ENCODE measurements at regions not wholly inside any gene's neighbourhood (a gene's known extent, or its start where the extent isn't known, plus 50 kb on each side); places are given as distances from the start of the nearest gene placed in this dataset.

GRCh38 chr2:425243-425642 lies 137.4 kb upstream of the ALKAL2 start:
- DNase-seq = no peak

GRCh38 chr2:424306-425171 lies 136.6 kb upstream of the ALKAL2 start:
- no peak for DNase-seq

DNA sequence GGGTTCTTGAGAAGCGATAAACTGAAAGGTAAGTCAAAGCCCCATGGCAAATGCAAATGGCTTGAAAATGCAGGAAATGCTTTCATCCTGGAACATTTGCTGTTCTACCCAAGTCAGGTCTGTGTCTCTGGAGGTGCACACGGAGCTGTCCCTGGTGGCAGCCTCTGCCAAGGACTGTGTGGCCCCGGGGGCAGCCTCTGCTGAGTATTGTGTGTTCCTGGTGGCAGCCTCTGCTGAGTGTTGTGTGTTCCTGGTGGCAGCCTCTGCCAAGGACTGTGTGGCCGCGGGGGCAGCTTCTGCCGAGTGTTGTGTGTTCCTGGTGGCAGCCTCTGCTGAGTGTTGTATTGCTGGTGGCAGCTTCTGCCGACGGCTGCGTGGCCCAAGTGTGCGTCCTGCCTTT lies 135.6 kb upstream of the ALKAL2 start:
- no peak for DNase-seq

GRCh38 chr2:422676-423435 lies 135.0 kb upstream of the ALKAL2 start:
- no peak for DNase-seq

DNA sequence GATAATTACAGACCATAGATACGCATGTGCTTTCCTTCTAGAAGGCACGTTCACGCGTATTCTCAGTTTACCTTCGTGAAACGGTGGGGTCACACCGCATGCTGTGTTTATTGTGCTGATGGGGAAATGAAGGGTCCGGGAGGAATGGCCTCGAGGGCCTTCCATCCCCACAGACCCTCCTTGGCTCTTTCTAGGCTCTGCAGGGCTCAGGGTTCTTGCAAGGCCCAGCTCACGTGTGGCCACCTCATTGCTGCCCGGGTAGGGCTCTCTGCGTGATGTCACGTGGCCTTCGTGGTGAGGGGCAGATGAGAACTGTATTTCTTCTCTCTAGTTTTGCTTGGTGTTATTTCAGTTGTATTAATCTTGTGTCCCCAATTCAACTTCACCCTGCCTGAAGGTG lies 133.5 kb upstream of the ALKAL2 start:
- DNase-seq = no peak

GRCh38 chr2:419687-420317 lies 131.9 kb upstream of the ALKAL2 start:
- no peak for DNase-seq

GRCh38 chr2:417662-418061 lies 129.8 kb upstream of the ALKAL2 start:
- DNase-seq = no peak

DNA sequence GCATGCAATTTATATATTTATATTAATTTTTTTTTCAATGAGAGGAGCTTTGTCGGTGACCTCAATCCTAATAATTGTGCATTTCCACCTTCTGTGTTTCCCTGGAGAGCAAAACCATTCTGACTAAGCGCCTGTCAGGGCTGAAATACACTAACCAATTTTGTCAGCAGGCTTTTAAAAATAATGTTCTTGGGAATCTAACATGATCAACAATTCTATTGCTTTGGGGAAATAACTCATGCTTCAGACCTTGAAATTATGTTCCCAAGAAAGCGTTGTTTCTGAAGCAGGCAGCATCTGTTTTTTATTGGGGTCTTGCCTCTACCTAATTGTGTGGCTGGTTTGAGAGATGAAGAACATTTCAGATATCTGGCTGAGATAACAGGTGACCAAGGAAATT lies 129.1 kb upstream of the ALKAL2 start:
- DNase-seq = no peak

DNA sequence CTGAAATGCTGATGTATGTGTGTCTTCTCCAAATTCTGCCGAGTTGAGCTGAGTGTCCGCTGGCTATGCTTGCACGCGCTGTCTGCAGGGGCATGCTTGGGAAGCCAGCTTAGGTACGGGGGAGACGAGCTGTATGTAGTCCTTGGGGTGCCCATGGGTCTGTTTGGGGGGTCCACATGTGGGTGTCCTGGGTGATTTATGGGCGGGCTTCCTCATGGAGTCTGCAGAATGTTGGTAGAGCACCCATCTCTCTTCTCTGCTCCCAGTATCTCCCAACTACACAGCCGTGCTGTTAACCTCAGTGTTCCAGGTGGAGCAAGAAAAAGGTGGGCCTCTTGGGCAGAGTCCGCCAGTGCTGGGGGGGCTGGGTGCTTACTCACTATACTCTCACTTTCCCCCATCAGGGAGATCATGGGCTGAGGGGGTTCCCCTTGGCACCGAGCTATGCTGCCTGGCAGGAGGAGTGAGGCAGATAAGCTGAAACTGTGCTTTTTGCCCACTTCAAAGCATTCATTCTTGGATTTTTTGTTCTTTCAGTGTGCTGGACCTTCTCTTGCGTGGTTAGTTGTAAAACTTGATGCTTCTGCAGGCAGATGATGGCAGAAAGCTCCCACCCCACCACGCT lies 128.2 kb upstream of the ALKAL2 start:
- DNase-seq = no peak

GRCh38 chr2:409523-409922 lies 121.6 kb upstream of the ALKAL2 start:
- no peak for DNase-seq

DNA sequence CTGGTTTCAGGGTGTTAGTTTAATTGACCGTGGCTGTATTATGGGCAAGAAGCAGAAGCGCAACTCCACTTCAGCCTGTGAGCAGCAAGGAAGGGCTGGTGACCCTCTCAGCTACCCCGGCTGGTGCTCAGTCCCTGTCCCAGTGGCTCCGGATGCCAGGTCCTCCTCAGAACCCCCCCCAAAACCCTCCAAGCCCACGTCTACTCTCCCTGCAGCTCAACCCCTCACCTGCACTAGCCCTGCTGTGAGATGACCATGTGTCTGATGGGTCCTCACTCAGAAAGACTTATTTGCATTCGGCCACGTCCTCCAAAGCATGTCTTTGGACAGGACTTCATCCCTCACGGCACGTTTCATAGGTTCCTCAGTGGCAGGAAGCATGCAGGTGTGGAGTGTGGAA lies 119.7 kb upstream of the ALKAL2 start:
- no peak for DNase-seq

GRCh38 chr2:406876-407275 lies 119.0 kb upstream of the ALKAL2 start:
- DNase-seq = no peak

GRCh38 chr2:406231-406630 lies 118.3 kb upstream of the ALKAL2 start:
- no peak for DNase-seq

DNA sequence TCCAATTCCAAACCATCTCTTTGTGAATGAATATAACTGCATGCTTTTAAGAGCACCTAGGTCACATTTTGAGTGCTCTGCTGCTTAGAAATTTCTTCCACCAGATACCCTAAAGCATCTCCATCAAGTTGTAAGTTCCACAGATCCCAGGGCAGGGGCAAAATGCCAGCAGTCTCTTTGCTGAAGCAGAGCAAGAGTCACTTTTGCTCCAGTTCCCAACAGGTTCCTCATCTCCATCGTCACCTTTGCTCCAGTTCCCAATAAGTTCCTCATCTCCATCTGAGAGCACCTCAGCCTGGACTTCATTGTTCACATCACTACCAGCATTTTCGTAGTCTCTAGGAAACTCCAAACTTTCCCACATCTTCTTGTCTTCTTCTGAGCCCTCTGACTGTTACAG lies 116.7 kb upstream of the ALKAL2 start:
- no peak for DNase-seq

- DNase-seq = no peak
Measured at GRCh38 chr2:403682-404081, 115.8 kb upstream of the ALKAL2 start.

DNA sequence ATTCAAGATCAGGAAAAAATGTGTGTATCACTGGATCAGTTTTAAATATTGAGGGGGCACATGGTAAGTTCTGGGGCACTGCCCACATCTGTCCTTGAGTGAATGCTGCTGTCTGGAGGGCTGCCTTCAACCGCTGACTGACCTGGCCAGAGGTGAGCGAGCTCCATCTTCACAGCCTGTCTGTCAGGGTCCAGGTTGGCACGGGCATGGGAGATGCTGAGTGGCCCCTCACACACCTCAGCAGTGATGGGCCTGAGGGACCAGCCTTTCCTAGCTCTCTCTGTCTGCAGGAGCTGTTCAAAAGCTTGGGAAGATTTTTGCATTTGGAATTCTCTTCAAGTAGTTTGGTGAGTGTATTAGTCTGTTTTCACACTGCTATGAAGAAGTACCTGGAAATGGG lies 114.8 kb upstream of the ALKAL2 start:
- DNase-seq = no peak

GRCh38 chr2:402206-402605 lies 114.3 kb upstream of the ALKAL2 start:
- DNase-seq = no peak

- DNase-seq = peak; percentile 68
Measured at GRCh38 chr2:401019-401679, 113.3 kb upstream of the ALKAL2 start.

- no peak for DNase-seq
Measured at GRCh38 chr2:397926-398325, 110.0 kb upstream of the ALKAL2 start.

GRCh38 chr2:397521-397920 lies 109.6 kb upstream of the ALKAL2 start:
- DNase-seq = peak; percentile 95

DNA sequence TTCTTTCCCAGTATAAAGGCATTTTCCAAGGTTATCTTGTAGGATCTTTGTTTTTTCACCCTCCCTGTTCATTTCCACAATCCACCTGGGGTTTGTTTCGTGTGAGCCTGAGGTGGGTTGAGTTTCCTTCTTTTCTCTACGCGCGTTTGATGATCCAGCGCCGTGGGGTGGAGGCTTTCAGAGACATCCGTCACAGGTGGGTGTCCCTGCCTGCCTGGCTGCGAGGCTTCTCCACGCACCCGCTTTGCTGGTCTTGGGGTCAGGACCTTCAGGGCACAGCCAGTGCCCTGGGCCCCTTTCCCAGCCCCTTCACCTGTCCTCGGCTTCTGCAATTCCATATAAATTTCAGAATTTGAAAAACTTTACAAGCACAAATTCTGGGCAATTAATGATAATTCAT lies 109.0 kb upstream of the ALKAL2 start:
- no peak for DNase-seq

DNA sequence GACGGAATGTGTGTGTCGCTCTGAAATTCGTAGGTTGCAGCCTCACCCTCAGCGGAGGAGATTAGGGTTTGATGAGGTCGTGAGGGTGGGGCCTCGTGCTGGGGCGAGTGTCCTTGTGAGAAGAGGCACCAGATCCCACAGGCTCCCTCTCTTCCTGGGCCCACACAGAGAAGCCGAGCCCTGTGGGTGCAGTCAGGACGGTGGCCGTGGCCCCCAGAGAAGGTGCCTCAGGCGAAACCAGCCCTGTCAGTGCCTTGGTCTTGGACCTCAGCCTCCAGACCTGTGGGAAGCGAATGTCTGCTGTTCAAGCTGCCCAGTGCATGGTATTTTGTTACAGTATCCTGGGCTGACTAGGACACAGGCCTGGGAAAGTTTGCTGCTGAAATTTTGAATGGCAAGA lies 108.0 kb upstream of the ALKAL2 start:
- no peak for DNase-seq
